ENCODE measurements at regions not wholly inside any gene's neighbourhood (a gene's known extent, or its start where the extent isn't known, plus 50 kb on each side); places are given as distances from the start of the nearest gene placed in this dataset.

DNA sequence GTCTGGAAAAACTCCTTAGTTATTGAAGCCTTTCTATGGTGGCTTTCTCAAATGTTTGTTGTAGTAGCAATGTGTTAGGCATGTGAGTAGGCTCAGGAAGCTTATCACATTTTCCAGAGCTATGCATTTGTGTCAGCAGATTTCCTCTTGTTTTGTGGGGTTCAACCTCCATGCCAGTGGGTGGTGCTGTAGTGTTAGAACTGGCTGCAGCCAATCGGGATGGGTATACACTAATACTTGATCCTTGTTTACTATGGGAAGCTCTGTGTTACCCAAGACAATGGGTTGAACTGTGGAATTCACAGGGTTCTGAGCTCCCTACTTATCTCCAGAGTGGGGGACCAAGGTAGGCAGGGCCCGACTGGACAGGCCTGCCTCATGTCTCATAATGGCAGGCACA is 348.5 kb upstream of the ADAMTS5 start:
- H3K36me3 ChIP-seq = no peaks in the 10 kb centered on the region
- WGBS, 2 donors (ENCODE audit: low coverage in 1 of 2) = 100% methylated on average over 1 of the region's 2 CpGs; no CpG with 5 or more reads in 1 of the 2 donors
- no peak for ATAC-seq
- no peak overlapping the region for H3K4me3 ChIP-seq
- H3K27me3 ChIP-seq = no peaks in the 10 kb centered on the region
- no peak overlapping the region for H3K27ac ChIP-seq
- no peak for TF ChIP-seq POLR2AphosphoS5 (IDR thresholded peaks at IDR 0.05)
- TF ChIP-seq POLR2A (IDR thresholded peaks at IDR 0.05) = no peak
- no peak for TF ChIP-seq EP300 (IDR thresholded peaks at IDR 0.05)
- TF ChIP-seq, protein P1, sequence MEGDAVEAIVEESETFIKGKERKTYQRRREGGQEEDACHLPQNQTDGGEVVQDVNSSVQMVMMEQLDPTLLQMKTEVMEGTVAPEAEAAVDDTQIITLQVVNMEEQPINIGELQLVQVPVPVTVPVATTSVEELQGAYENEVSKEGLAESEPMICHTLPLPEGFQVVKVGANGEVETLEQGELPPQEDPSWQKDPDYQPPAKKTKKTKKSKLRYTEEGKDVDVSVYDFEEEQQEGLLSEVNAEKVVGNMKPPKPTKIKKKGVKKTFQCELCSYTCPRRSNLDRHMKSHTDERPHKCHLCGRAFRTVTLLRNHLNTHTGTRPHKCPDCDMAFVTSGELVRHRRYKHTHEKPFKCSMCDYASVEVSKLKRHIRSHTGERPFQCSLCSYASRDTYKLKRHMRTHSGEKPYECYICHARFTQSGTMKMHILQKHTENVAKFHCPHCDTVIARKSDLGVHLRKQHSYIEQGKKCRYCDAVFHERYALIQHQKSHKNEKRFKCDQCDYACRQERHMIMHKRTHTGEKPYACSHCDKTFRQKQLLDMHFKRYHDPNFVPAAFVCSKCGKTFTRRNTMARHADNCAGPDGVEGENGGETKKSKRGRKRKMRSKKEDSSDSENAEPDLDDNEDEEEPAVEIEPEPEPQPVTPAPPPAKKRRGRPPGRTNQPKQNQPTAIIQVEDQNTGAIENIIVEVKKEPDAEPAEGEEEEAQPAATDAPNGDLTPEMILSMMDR (IDR thresholded peaks at IDR 0.05) = no peak
- H3K9me3 ChIP-seq = no peaks in the 10 kb centered on the region
- no peaks in the 10 kb centered on the region for H3K4me1 ChIP-seq

DNA sequence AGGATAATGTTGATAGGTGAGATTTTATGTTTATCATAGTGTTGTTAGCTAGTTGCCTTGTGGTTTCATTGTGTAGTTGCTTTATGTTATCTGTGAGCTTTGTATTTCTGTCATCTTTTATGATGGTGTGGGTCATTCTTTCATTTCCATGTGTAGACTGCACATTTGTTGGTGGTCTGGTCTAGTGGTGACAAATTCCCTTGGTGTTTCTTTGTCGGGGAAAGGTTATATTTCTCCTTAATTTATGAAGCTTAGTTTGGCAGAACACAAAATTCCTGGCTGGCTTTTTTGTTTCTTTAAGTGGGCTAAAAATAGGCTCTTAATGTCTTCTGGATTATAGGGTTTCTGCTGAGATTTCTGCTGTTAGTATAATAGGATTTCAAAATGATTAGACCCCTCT is 347.2 kb upstream of the ADAMTS5 start:
- H3K27ac ChIP-seq = no peak overlapping the region
- 8% methylated on average over 1 of the region's 1 CpG; no CpG with 5 or more reads in 1 of the 2 donors for WGBS, 2 donors (ENCODE audit: low coverage in 1 of 2)
- no peaks in the 10 kb centered on the region for H3K9me3 ChIP-seq
- no peaks in the 10 kb centered on the region for H3K27me3 ChIP-seq
- no peak for TF ChIP-seq POLR2A (IDR thresholded peaks at IDR 0.05)
- TF ChIP-seq, protein P1 (IDR thresholded peaks at IDR 0.05) = no peak
- TF ChIP-seq EP300 (IDR thresholded peaks at IDR 0.05) = no peak
- TF ChIP-seq POLR2AphosphoS5 (IDR thresholded peaks at IDR 0.05) = no peak
- no peaks in the 10 kb centered on the region for H3K4me1 ChIP-seq
- H3K4me3 ChIP-seq = no peak overlapping the region
- no peak for ATAC-seq
- H3K36me3 ChIP-seq = no peaks in the 10 kb centered on the region

DNA sequence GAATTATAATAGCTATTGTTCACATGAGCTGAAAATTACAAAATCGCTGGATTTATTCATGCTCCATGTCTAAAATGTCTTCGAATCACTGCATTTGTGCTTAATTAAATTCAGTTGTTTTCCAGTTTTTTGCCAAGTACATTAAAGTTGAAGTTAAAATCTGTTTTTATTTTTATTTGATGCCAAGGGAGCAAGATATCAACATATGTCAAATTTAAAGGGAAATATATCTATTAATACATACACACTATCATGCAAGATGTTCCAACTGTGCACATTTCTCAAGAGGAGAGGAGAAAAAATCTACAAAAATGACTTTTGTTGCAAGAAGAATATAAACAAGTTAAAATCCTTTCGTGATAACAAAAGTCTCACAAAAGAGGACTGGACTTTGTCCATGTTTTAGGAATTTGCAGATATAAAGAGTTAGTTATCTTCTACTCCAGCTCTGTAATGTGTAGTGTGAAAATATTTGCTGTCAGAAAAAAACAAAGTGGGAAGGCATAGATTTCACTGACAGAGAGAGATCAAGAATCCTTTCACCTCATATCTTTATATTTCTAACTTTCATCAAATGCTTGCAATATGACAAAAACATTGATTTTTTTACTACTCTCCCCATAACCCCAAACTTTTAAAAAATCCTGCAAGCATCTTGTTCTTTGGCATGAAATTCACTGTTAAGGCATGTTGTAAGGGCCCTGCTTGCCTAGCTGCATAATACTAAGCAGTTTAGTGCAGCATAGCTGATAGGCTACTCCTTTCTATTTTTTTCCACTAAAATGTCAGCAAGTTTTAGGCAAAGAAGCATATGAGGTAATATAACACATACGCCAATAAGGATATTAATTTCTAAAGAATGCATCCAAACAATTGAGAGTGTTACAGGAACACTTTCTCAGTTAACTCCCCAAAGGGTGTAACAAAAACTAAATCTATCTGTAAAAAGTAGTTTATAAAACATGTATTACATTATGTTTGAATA is 340.2 kb upstream of the ADAMTS5 start:
- peaks cover 0 to 9% (median 0%) of the 10 kb centered on the region in 3 donors for H3K4me1 ChIP-seq
- 37 to 46% methylated on average over 4 of the region's 4 CpGs for WGBS, 2 donors (ENCODE audit: low coverage in 1 of 2)
- no peak for TF ChIP-seq EP300 (IDR thresholded peaks at IDR 0.05)
- no peaks in the 10 kb centered on the region for H3K36me3 ChIP-seq
- no peak overlapping the region for H3K4me3 ChIP-seq
- H3K27ac ChIP-seq = peak overlapping the region in 1 of 4 donors; percentile 10
- ATAC-seq = peak; percentile 85
- H3K27me3 ChIP-seq = no peaks in the 10 kb centered on the region
- no peaks in the 10 kb centered on the region for H3K9me3 ChIP-seq

DNA sequence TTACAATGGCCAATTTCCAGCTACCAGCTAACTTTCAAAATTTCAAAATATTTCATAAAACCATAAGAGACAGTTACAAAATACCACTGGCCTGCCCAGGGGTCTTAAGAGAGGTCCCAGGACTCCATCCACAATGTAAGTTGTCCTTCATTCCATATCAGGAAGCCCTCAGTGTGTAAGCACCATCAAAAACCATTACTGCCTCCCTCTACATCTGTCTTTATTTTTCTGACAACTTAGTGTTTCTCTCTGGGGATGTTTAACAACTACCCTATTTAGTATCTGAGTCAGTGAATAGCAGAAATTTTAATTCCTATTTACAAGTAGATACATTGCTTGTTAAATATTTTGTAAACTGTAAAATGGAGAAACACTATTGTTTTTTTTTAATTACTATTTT is 339.3 kb upstream of the ADAMTS5 start:
- H3K4me3 ChIP-seq = no peak overlapping the region
- TF ChIP-seq POLR2A (IDR thresholded peaks at IDR 0.05) (no peak), POLR2AphosphoS5 (IDR thresholded peaks at IDR 0.05) (no peak), EP300 (IDR thresholded peaks at IDR 0.05) (no peak)
- TF ChIP-seq, protein P1 (IDR thresholded peaks at IDR 0.05) = no peak
- no peaks in the 10 kb centered on the region for H3K9me3 ChIP-seq
- no peaks in the 10 kb centered on the region for H3K27me3 ChIP-seq
- H3K27ac ChIP-seq = peak overlapping the region in 1 of 4 donors; percentile 10
- ATAC-seq = no peak
- no peaks in the 10 kb centered on the region for H3K36me3 ChIP-seq
- H3K4me1 ChIP-seq = peaks cover 0 to 9% (median 0%) of the 10 kb centered on the region in 3 donors

DNA sequence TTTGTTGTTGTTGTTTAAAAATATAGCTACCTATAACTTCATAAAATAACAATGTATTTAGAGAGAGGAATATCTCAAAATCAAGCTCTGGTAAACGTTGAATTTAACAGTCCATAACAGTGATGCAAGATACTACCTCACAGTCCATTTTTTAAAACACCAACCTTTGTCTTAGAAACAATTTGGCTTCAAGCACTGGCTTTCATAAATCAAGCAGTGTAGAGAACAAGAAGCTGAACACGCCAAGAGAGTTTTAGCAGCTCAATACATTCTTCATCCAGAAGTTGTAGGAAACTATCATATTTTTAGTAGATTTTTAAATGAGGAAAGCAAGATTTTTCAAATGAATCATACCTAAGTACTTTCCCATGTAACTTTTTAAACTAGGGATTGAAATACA is 334.3 kb upstream of the ADAMTS5 start:
- Histone ChIP-seq H3K27me3 (no peaks in the 10 kb centered on the region), H3K36me3 (no peaks in the 10 kb centered on the region), H3K9me3 (peaks cover 0 to 8% (median 0%) of the 10 kb centered on the region in 3 donors), H3K4me1 (no peaks in the 10 kb centered on the region), H3K4me3 (no peak overlapping the region), H3K27ac (no peak overlapping the region)
- 20 to 41% methylated on average over 2 of the region's 2 CpGs for WGBS, 2 donors (ENCODE audit: low coverage in 1 of 2)
- TF ChIP-seq POLR2A (IDR thresholded peaks at IDR 0.05) (no peak), POLR2AphosphoS5 (IDR thresholded peaks at IDR 0.05) (no peak), EP300 (IDR thresholded peaks at IDR 0.05) (no peak)
- TF ChIP-seq, protein P1 (IDR thresholded peaks at IDR 0.05) = no peak
- ATAC-seq = peak; percentile 20
